HG03045 (cell line): ENCODE measurements at regions not wholly inside any gene's neighbourhood (a gene's known extent, or its start where the extent isn't known, plus 50 kb on each side); places are given as distances from the start of the nearest gene placed in this dataset.

Experiments used
- ATAC-seq: cut with Tn5 transposase; IDR thresholded peaks from one replicate; pipeline ENCODE4 v1.9.1; 2021; ENCODE audit warnings: mild to moderate bottlenecking, moderate library complexity; ENCODE audit not compliant: unreplicated experiment

- no peak for ATAC-seq
Measured at GRCh38 chr12:24724814-24725213, 224.1 kb downstream of the BCAT1 start.

- ATAC-seq: no peak
Measured at GRCh38 chr12:24723759-24724158, 225.1 kb downstream of the BCAT1 start.

DNA sequence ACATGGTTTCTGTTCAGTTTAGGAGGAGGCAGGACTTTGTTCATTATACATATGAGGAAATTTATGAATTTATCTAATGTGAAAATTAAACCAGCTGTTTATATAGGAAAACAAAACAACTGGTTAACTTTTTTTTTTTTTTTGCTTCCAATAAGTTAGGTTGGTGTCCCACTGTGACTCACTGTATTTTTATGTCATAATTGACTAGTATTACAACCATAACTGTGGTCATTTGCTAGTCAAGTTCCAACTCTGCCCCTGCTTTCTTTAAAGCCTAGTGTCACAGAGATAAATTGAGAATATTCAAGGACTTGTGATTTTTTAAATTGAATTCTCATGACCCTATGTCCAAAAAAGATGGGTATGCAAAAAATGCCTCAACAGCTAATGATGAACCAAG is 227.7 kb downstream of the BCAT1 start:
- no peak for ATAC-seq

DNA sequence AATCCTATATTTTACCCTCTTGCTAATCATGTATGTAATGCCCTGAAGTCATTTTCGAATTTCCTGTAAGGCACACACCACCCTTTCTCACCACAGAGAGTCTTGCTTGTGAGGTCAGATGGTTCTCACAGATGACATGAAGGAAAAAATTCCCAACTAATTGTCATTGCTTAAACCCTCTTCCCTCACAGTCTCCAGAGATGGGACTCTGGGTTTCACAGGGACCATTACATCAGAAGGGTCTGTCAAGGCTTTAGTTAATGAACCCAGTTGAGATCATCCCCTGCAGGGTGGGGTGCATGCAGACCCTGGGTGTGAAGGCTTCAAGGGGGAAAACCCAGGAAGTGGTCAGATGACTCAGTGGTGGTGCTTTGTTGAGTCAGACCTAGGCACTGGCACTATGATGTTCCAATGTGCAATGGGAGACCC is 229.6 kb downstream of the BCAT1 start:
- peak; percentile 96 for ATAC-seq

GRCh38 chr12:24718617-24719016 is 230.3 kb downstream of the BCAT1 start:
- ATAC-seq: no peak

GRCh38 chr12:24714237-24714636 is 234.7 kb downstream of the BCAT1 start:
- no peak for ATAC-seq

- ATAC-seq: no peak
Measured at GRCh38 chr12:24711056-24712008, 237.6 kb downstream of the BCAT1 start.

GRCh38 chr12:24709216-24709615 is 239.7 kb downstream of the BCAT1 start:
- no peak for ATAC-seq

- no peak for ATAC-seq
Measured at GRCh38 chr12:24708718-24709117, 240.2 kb downstream of the BCAT1 start.

DNA sequence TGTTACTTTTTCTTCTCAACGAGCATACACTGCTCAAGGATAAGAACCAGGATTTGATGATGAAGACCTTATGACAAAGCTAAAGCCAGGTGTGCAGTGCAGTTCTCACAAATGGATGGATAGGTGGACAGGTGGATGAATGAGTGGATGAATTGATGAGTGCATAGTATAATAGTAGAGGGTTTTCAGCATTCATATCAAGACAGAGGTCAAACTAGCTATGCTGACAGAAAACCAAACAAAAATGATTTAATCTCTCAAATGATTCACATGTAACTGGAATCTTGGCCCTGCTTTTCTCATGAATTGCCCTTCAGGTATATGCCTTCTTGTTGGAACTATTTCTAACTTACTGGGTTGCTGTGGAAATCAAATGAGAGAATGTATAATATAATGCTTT is 240.9 kb downstream of the BCAT1 start:
- ATAC-seq: no peak

GRCh38 chr12:24707334-24707733 is 241.6 kb downstream of the BCAT1 start:
- ATAC-seq: no peak

- peak; percentile 99 for ATAC-seq
Measured at GRCh38 chr12:24705741-24706358, 243.1 kb downstream of the BCAT1 start.

GRCh38 chr12:24705216-24705615 is 243.7 kb downstream of the BCAT1 start:
- ATAC-seq: peak; percentile 16

DNA sequence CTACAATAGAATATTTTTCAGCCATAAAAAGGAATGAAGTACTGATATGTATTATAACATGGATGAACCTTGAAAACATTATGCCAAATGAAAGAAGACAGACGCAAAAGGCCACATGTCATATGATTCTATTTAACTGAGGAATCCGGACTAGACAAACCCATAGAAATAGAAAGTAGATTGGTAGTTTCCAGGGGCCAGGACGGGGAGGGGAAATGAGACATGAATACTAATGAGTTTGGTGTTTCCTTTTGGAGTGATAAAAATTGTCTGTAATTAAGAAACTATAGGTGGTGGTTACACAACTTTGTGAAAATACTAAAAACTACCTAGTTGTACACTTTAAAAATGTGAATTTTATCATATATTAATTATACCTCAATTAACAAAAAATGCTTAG is 247.6 kb downstream of the BCAT1 start:
- no peak for ATAC-seq

- ATAC-seq: no peak
Measured at GRCh38 chr12:24698972-24699371, 249.9 kb downstream of the BCAT1 start.

DNA sequence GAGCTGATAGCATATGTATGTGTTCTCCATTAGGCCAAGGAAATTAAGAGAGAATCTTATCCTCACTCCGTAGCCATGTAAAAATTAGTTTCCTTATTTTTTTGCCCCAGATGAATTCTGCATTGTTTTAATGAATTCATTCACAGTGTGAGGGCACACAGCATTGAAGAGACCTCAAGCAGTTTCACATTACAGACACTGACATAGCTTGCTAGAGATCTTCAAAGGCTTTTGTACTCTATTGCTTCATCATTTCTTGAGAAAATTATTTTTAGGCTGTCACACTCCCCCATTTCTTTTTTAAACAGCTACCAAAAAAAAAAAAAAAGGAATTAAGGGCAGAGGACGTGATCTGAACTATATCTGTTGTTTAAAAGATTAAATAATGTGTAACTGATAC is 251.1 kb downstream of the BCAT1 start:
- ATAC-seq: no peak

- no peak for ATAC-seq
Measured at GRCh38 chr12:24697295-24697694, 251.6 kb downstream of the BCAT1 start.

- no peak for ATAC-seq
Measured at GRCh38 chr12:24696800-24697199, 252.1 kb downstream of the BCAT1 start.

DNA sequence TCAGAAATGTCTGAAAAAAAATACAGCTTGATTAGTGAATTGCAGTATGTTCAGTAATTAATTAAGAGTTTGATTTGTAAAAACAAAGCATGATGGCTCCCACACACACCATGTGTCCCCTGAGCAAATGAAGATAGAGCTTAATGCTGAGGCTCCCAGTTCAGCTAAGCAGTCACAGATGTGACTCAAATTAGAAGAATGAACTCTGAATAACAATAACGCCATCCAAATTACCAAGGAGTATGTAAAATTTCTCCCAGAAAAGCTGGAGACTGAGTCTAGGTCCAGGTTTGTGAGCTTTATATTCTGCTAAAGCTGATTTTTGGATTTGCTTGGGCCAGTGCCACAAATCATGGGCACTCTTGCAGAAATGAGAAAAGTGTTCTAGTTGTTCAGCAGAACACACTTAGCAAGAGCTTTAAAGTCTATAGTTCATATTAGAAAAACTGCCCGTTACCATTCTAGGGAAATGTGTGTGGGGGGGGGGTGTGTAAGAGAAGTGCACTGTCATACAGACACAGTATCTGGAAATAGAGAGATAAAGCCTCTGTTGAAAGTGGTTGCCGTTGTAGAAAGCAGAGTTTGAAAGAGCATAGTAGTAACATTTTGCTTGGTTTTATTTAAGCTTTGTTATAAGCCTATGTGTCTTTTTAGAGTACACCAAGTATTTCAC is 253.1 kb downstream of the BCAT1 start:
- ATAC-seq: no peak

- no peak for ATAC-seq
Measured at GRCh38 chr12:24695103-24695502, 253.8 kb downstream of the BCAT1 start.

GRCh38 chr12:24688601-24689000 is 260.3 kb downstream of the BCAT1 start:
- ATAC-seq: no peak

- ATAC-seq: no peak
Measured at GRCh38 chr12:24681570-24681969, 267.3 kb downstream of the BCAT1 start.
